ENCODE measurements at regions not wholly inside any gene's neighbourhood (a gene's known extent, or its start where the extent isn't known, plus 50 kb on each side); places are given as distances from the start of the nearest gene placed in this dataset.

- no peak overlapping the region for H2AFZ ChIP-seq (ENCODE audit: control insufficient read depth, low read length)
- dilution Hi-C loops (cut with MboI; ENCODE audit: extremely low pct_ligation_motif_present, low sequenced_read_pairs) = no loop called here
- no peak overlapping the region for H3K9ac ChIP-seq (ENCODE audit: control insufficient read depth, extremely low read depth, insufficient read depth, low read length)
- H3K27me3 ChIP-seq (ENCODE audit: control insufficient read depth, extremely low read depth, insufficient read depth, low read length) = no peaks in the 10 kb centered on the region
- no peak for DNase-seq (ENCODE audit: low read depth, low spot score)
- H3K36me3 ChIP-seq (ENCODE audit: control insufficient read depth in 2 of 2, extremely low read depth in 1 of 2, insufficient read depth in 2 of 2, low read length in 2 of 2) = peaks cover 1 to 4% of the 10 kb centered on the region in 2 experiments
- H3K9me3 ChIP-seq (ENCODE audit: control insufficient read depth, low read depth, low read length) = no peaks in the 10 kb centered on the region
- peak overlapping the region; percentile 31 for H3K27ac ChIP-seq (ENCODE audit: control insufficient read depth, insufficient read depth, low read length)
- H3K4me1 ChIP-seq (ENCODE audit: control insufficient read depth, extremely low read depth, insufficient read depth, low read length) = peaks cover 4% of the 10 kb centered on the region
- peaks cover 81% of the 10 kb centered on the region for H3K79me2 ChIP-seq (ENCODE audit: control insufficient read depth, insufficient read depth, low read length)
- no peaks in the 10 kb centered on the region for H4K20me1 ChIP-seq (ENCODE audit: control insufficient read depth, extremely low read depth, insufficient read depth, low read length)
- peak; percentile 74 for FAIRE-seq
- no peaks in the 10 kb centered on the region for H3K9me1 ChIP-seq (ENCODE audit: control insufficient read depth, extremely low read depth, insufficient read depth, low read length)
- no peak overlapping the region for H3K4me3 ChIP-seq (ENCODE audit: control insufficient read depth in 2 of 3, extremely low read depth in 1 of 3, insufficient read depth in 2 of 3, low read depth in 1 of 3, low read length in 3 of 3)
- peak overlapping the region; percentile 50 for H3K4me2 ChIP-seq (ENCODE audit: control insufficient read depth, extremely low read depth, insufficient read depth, low read depth, low read length)
- TF ChIP-seq EZH2 (IDR thresholded peaks at IDR 0.05; ENCODE audit: low read length) = no peak
- TF ChIP-seq CTCF (optimal IDR thresholded peaks at IDR 0.05 in 1 of 3, IDR thresholded peaks at IDR 0.05 in 1 of 3, conservative IDR thresholded peaks at IDR 0.05 in 1 of 3; ENCODE audit: extremely low read depth in 1 of 3, insufficient read depth in 2 of 3, low read length in 3 of 3) = no peak
Measured at GRCh38 chr5:167934551-167934971, 356.9 kb upstream of the WWC1 start.

- Histone ChIP-seq H3K79me2 (ENCODE audit: control insufficient read depth, insufficient read depth, low read length) (peaks cover 88% of the 10 kb centered on the region), H3K27me3 (ENCODE audit: control insufficient read depth, extremely low read depth, insufficient read depth, low read length) (no peaks in the 10 kb centered on the region), H3K4me1 (ENCODE audit: control insufficient read depth, extremely low read depth, insufficient read depth, low read length) (peaks cover 4% of the 10 kb centered on the region), H3K36me3 (ENCODE audit: control insufficient read depth in 2 of 2, extremely low read depth in 1 of 2, insufficient read depth in 2 of 2, low read length in 2 of 2) (peaks cover 3 to 4% of the 10 kb centered on the region in 2 experiments), H3K9me1 (ENCODE audit: control insufficient read depth, extremely low read depth, insufficient read depth, low read length) (no peaks in the 10 kb centered on the region), H4K20me1 (ENCODE audit: control insufficient read depth, extremely low read depth, insufficient read depth, low read length) (no peaks in the 10 kb centered on the region), H2AFZ (ENCODE audit: control insufficient read depth, low read length) (no peak overlapping the region), H3K9ac (ENCODE audit: control insufficient read depth, extremely low read depth, insufficient read depth, low read length) (no peak overlapping the region), H3K4me2 (ENCODE audit: control insufficient read depth, extremely low read depth, insufficient read depth, low read depth, low read length) (no peak overlapping the region), H3K9me3 (ENCODE audit: control insufficient read depth, low read depth, low read length) (no peaks in the 10 kb centered on the region), H3K4me3 (ENCODE audit: control insufficient read depth in 2 of 3, extremely low read depth in 1 of 3, insufficient read depth in 2 of 3, low read depth in 1 of 3, low read length in 3 of 3) (no peak overlapping the region), H3K27ac (ENCODE audit: control insufficient read depth, insufficient read depth, low read length) (no peak overlapping the region)
- FAIRE-seq (no peak), DNase-seq (ENCODE audit: low read depth, low spot score) (no peak)
- dilution Hi-C loops (cut with MboI; ENCODE audit: extremely low pct_ligation_motif_present, low sequenced_read_pairs) = no loop called here
- TF ChIP-seq EZH2 (IDR thresholded peaks at IDR 0.05; ENCODE audit: low read length) = no peak
- no peak for TF ChIP-seq CTCF (optimal IDR thresholded peaks at IDR 0.05 in 1 of 3, IDR thresholded peaks at IDR 0.05 in 1 of 3, conservative IDR thresholded peaks at IDR 0.05 in 1 of 3; ENCODE audit: extremely low read depth in 1 of 3, insufficient read depth in 2 of 3, low read length in 3 of 3)
Measured at GRCh38 chr5:167936022-167936421, 355.4 kb upstream of the WWC1 start.

All from keratinocyte (primary cell).